ENCODE measurements at regions not wholly inside any gene's neighbourhood (a gene's known extent, or its start where the extent isn't known, plus 50 kb on each side); places are given as distances from the start of the nearest gene placed in this dataset.

GRCh38 chr7:20554072-20554471 is 61.4 kb upstream of the ABCB5 start:
- no peak for TF ChIP-seq CTCF (IDR thresholded peaks at IDR 0.05; ENCODE audit: insufficient read depth, low read depth, low read length, missing control alignments)
- no peak overlapping the region for H3K4me3 ChIP-seq (ENCODE audit: low read length)
- no peak for DNase-seq (ENCODE audit: low read depth)

GRCh38 chr7:20556091-20556490 is 59.4 kb upstream of the ABCB5 start:
- no peak for TF ChIP-seq CTCF (IDR thresholded peaks at IDR 0.05; ENCODE audit: insufficient read depth, low read depth, low read length, missing control alignments)
- no peak for DNase-seq (ENCODE audit: low read depth)
- no peak overlapping the region for H3K4me3 ChIP-seq (ENCODE audit: low read length)

- no peak for TF ChIP-seq CTCF (IDR thresholded peaks at IDR 0.05; ENCODE audit: insufficient read depth, low read depth, low read length, missing control alignments)
- DNase-seq (ENCODE audit: low read depth), result no peak
- H3K4me3 ChIP-seq (ENCODE audit: low read length), result no peak overlapping the region
These were observed 58.4 kb upstream of the ABCB5 start for GRCh38 chr7:20557116-20557515.

- no peak for TF ChIP-seq CTCF (IDR thresholded peaks at IDR 0.05; ENCODE audit: insufficient read depth, low read depth, low read length, missing control alignments)
- H3K4me3 ChIP-seq (ENCODE audit: low read length), result no peak overlapping the region
- no peak for DNase-seq (ENCODE audit: low read depth)
These were observed 56.3 kb upstream of the ABCB5 start for GRCh38 chr7:20558963-20559716.

GRCh38 chr7:20559883-20560282 is 55.6 kb upstream of the ABCB5 start:
- DNase-seq (ENCODE audit: low read depth), result no peak
- no peak overlapping the region for H3K4me3 ChIP-seq (ENCODE audit: low read length)
- no peak for TF ChIP-seq CTCF (IDR thresholded peaks at IDR 0.05; ENCODE audit: insufficient read depth, low read depth, low read length, missing control alignments)

GRCh38 chr7:20560325-20561180 is 54.9 kb upstream of the ABCB5 start:
- no peak for TF ChIP-seq CTCF (IDR thresholded peaks at IDR 0.05; ENCODE audit: insufficient read depth, low read depth, low read length, missing control alignments)
- no peak for DNase-seq (ENCODE audit: low read depth)
- H3K4me3 ChIP-seq (ENCODE audit: low read length), result no peak overlapping the region

Measured in epithelial cell of esophagus (primary cell).